Testis (tissue), 2 donors: ENCODE measurements at regions not wholly inside any gene's neighbourhood (a gene's known extent, or its start where the extent isn't known, plus 50 kb on each side); places are given as distances from the start of the nearest gene placed in this dataset.

Experiments used
- CTCF ChIP-seq, 3 experiments: fragments of 450-650 bp in 2 of 3; fragments of 200-600 bp in 1 of 3; sonication (generic) in 1 of 3; IDR thresholded peaks; one replicate each; pipeline ENCODE4 v1.5.1; 2016 to 2019; ENCODE audit warnings: antibody characterized with exemption in 3 of 3, mild to moderate bottlenecking in 2 of 3, moderate library complexity in 1 of 3
- POLR2A ChIP-seq: fragments of 450-650 bp; IDR thresholded peaks from one replicate; pipeline ENCODE4 v1.6.1; 2017; ENCODE audit warnings: antibody characterized with exemption, mild to moderate bottlenecking, moderate library complexity

GRCh38 chr15:29455530-29455929 lies 185.9 kb upstream of the NSMCE3 start:
- TF ChIP-seq CTCF (IDR thresholded peaks at IDR 0.05) (no peak), POLR2A (no peak)
